SK-N-SH (cell line): ENCODE measurements at regions not wholly inside any gene's neighbourhood (a gene's known extent, or its start where the extent isn't known, plus 50 kb on each side); places are given as distances from the start of the nearest gene placed in this dataset.

ENCODE experiments used
- CTCF ChIA-PET: fragments of 300-600, 350-600 bp; formaldehyde crosslinking; extraction: SDS; loops from one replicate; lab custom pipeline; 2021; lab: Yijun Ruan, JAX
- POLR2A ChIA-PET: fragments of 350-600 bp; sonication (Branson Sonifier 250); formaldehyde crosslinking; extraction: SDS; loops from one replicate; lab custom pipeline; 2020; ENCODE audit warnings: antibody characterized with exemption, inconsistent platforms; lab: Yijun Ruan, JAX
- DNase-seq: peaks from one replicate; pipeline ENCODE4 v3.0.0; 2012
- H2AFZ ChIP-seq: fragments of 200-600 bp; sonication (generic); 2 replicates; pipeline ENCODE4 v1.8.1; 2016; ENCODE audit warnings: antibody characterized with exemption, mild to moderate bottlenecking, low read depth
- H3F3A ChIP-seq: fragments of 200-600 bp; sonication (generic); replicated peaks from 2 replicates; pipeline ENCODE3; 2016; ENCODE audit warnings: antibody characterized with exemption, mild to moderate bottlenecking; ENCODE audit not compliant: insufficient read depth
- H3K27ac ChIP-seq, 2 experiments: fragments of 200-500 bp in 1 of 2; fragments of 200-600 bp in 1 of 2; sonication (Bioruptor generic) in 1 of 2; sonication (generic), shearing (Covaris generic) in 1 of 2; 2 replicates each; pipeline versions ENCODE4 v1.5.1 to v1.6.1; 2014 to 2016; ENCODE audit warnings: low read depth in 2 of 2, inconsistent platforms in 1 of 2, low read length in 1 of 2, mild to moderate bottlenecking in 1 of 2, mixed read lengths in 1 of 2
- H3K27me3 ChIP-seq: fragments of 200-600 bp; sonication (generic), shearing (Covaris generic); 2 replicates; pipeline ENCODE4 v1.6.1; 2016; ENCODE audit warnings: mixed run types; ENCODE audit not compliant: insufficient read depth
- H3K36me3 ChIP-seq, 2 experiments: fragments of 200-500 bp in 1 of 2; fragments of 200-600 bp in 1 of 2; sonication (Bioruptor generic) in 1 of 2; sonication (generic) in 1 of 2; replicated peaks in 1 of 2; 2 replicates each; pipeline versions ENCODE3 to v1.5.1; 2014 to 2016; ENCODE audit warnings: low read length in 1 of 2, mild to moderate bottlenecking in 1 of 2; ENCODE audit not compliant: insufficient read depth in 2 of 2, control insufficient read depth in 1 of 2
- H3K4me1 ChIP-seq, 2 experiments: fragments of 200-500 bp in 1 of 2; fragments of 200-600 bp in 1 of 2; sonication (Bioruptor generic) in 1 of 2; sonication (generic), shearing (Covaris generic) in 1 of 2; 2 replicates each; pipeline versions ENCODE4 v1.5.1 to v1.6.1; 2014 to 2016; ENCODE audit warnings: low read depth in 1 of 2, low read length in 1 of 2, mixed run types in 1 of 2; ENCODE audit not compliant: insufficient read depth in 2 of 2, control insufficient read depth in 1 of 2
- H3K4me2 ChIP-seq: fragments of 200-600 bp; sonication (generic), shearing (Covaris generic); 2 replicates; pipeline ENCODE4 v1.6.1; 2017; ENCODE audit warnings: mixed run types
- H3K4me3 ChIP-seq, 2 experiments: fragments of 200-500 bp in 1 of 2; fragments of 200-600 bp in 1 of 2; sonication (Bioruptor generic) in 1 of 2; sonication (generic), shearing (Covaris generic) in 1 of 2; 2 replicates each; pipeline versions ENCODE4 v1.5.1 to v1.8.1; 2014 to 2016; ENCODE audit warnings: low read depth in 2 of 2, inconsistent platforms in 1 of 2, low read length in 1 of 2, mild to moderate bottlenecking in 1 of 2, mixed read lengths in 1 of 2, moderate library complexity in 1 of 2
- H3K79me2 ChIP-seq: fragments of 200-600 bp; sonication (generic); 2 replicates; pipeline ENCODE4 v1.8.1; 2017; ENCODE audit warnings: mild to moderate bottlenecking; ENCODE audit not compliant: insufficient read depth
- H3K9ac ChIP-seq: fragments of 200-600 bp; sonication (generic); 2 replicates; pipeline ENCODE4 v1.6.1; 2017; ENCODE audit warnings: mixed run types
- H3K9me2 ChIP-seq: fragments of 200-600 bp; sonication (generic); 2 replicates; pipeline ENCODE4 v1.6.1; 2017; ENCODE audit warnings: mixed run types
- H3K9me3 ChIP-seq: fragments of 200-600 bp; sonication (generic); 2 replicates; pipeline ENCODE4 v1.6.1; 2017; ENCODE audit warnings: mixed run types, mild to moderate bottlenecking, moderate library complexity
- H4K20me1 ChIP-seq: fragments of 200-600 bp; sonication (generic); 2 replicates; pipeline ENCODE4 v1.6.1; 2017; ENCODE audit warnings: mild to moderate bottlenecking, mixed run types; ENCODE audit not compliant: insufficient read depth
- CHD2 ChIP-seq: fragments of 150-350 bp; IDR thresholded peaks from 2 replicates; pipeline ENCODE4 v1.6.1; 2018; ENCODE audit warnings: low read length; ENCODE audit not compliant: partially characterized antibody
- CTCF ChIP-seq: fragments of 200-600 bp; sonication (generic); IDR thresholded peaks from 2 replicates; pipeline ENCODE4 v1.6.1; 2017; ENCODE audit warnings: antibody characterized with exemption, mild to moderate bottlenecking, moderate library complexity
- ELF1 ChIP-seq: IDR thresholded peaks from 2 replicates; pipeline ENCODE4 v1.4.0; 2012
- EP300 ChIP-seq, 2 experiments: IDR thresholded peaks; 2 replicates each; pipeline versions ENCODE4 v1.4.0 to v1.6.1; 2012; ENCODE audit warnings: borderline replicate concordance in 1 of 2, low read depth in 1 of 2, low read length in 1 of 2
- GATA2 ChIP-seq: sonication (generic); formaldehyde crosslinking; IDR thresholded peaks from 2 replicates; pipeline ENCODE4 v1.5.0; 2020; ENCODE audit warnings: mild to moderate bottlenecking, missing genetic modification reagents
- JUND ChIP-seq: IDR thresholded peaks from 2 replicates; pipeline ENCODE4 v1.4.0; 2012
- MXI1 ChIP-seq: IDR thresholded peaks from 2 replicates; pipeline ENCODE4 v1.6.1; 2012; ENCODE audit warnings: mild to moderate bottlenecking, low read depth, low read length, improper control_type of control experiment
- PBX3 ChIP-seq: IDR thresholded peaks from 2 replicates; pipeline ENCODE4; 2012
- RAD21 ChIP-seq: IDR thresholded peaks from 2 replicates; pipeline ENCODE4 v1.6.1; 2012; ENCODE audit warnings: mild to moderate bottlenecking, low read length
- RCOR1 ChIP-seq: fragments of 150-350 bp; IDR thresholded peaks from 2 replicates; pipeline ENCODE4 v1.6.1; 2017; ENCODE audit warnings: antibody characterized with exemption, low read length
- REST ChIP-seq: IDR thresholded peaks from 2 replicates; pipeline ENCODE4 v1.6.1; 2012; ENCODE audit warnings: mild to moderate bottlenecking, low read depth, low read length, moderate library complexity
- RFX5 ChIP-seq: IDR thresholded peaks from 2 replicates; pipeline ENCODE4 v1.6.1; 2012; ENCODE audit warnings: mild to moderate bottlenecking, improper control_type of control experiment, low read length
- RXRA ChIP-seq: IDR thresholded peaks from 2 replicates; pipeline ENCODE4 v1.4.0; 2012; ENCODE audit warnings: low read depth, mild to moderate bottlenecking, borderline replicate concordance
- SIN3A ChIP-seq: IDR thresholded peaks from 2 replicates; pipeline ENCODE4 v1.6.1; 2012; ENCODE audit warnings: low read depth, mild to moderate bottlenecking, low read length, moderate library complexity, borderline replicate concordance
- SMC3 ChIP-seq: IDR thresholded peaks from 2 replicates; pipeline ENCODE4 v1.6.1; 2012; ENCODE audit warnings: low read depth, low read length, improper control_type of control experiment
- TAF1 ChIP-seq: IDR thresholded peaks from 2 replicates; pipeline ENCODE4 v1.6.1; 2012; ENCODE audit warnings: low read depth, mild to moderate bottlenecking, low read length, moderate library complexity, borderline replicate concordance
- TCF12 ChIP-seq: IDR thresholded peaks from 2 replicates; pipeline ENCODE4 v1.4.0; 2012
- USF1 ChIP-seq: IDR thresholded peaks from 2 replicates; pipeline ENCODE4 v1.4.0; 2012; ENCODE audit warnings: low read depth, borderline replicate concordance
- YY1 ChIP-seq: IDR thresholded peaks from 2 replicates; pipeline ENCODE4 v1.4.0; 2012; ENCODE audit warnings: low read depth, mild to moderate bottlenecking
- WGBS: methylation state at CpG from one replicate; pipeline ENCODE4 v1.1.6; 2017; ENCODE audit warnings: low lambda C conversion rate; 5-methylcytosine and 5-hydroxymethylcytosine counted together

GRCh38 chr4:152074088-152074437 is 313.3 kb upstream of the GATB start:
- H3K36me3 ChIP-seq: no peaks in the 10 kb centered on the region
- POLR2A ChIA-PET: no interaction called here
- no peaks in the 10 kb centered on the region for H3K79me2 ChIP-seq
- no peak for DNase-seq
- no peak overlapping the region for H3K9ac ChIP-seq
- TF ChIP-seq REST: no peak
- TF ChIP-seq CTCF: no peak
- no peak for TF ChIP-seq SIN3A
- TF ChIP-seq RCOR1: no peak
- TF ChIP-seq RXRA: no peak
- TF ChIP-seq TAF1: no peak
- TF ChIP-seq SMC3: no peak
- TF ChIP-seq CHD2: no peak
- TF ChIP-seq TCF12: no peak
- no peak for TF ChIP-seq YY1
- no peak for TF ChIP-seq RAD21
- no peak overlapping the region for H3K27ac ChIP-seq
- H3F3A ChIP-seq: no peaks in the 10 kb centered on the region
- H3K4me2 ChIP-seq: no peak overlapping the region
- peaks cover 0 to 3% of the 10 kb centered on the region in 2 experiments; a peak in 1 of 4 replicates for H3K4me1 ChIP-seq
- no peaks in the 10 kb centered on the region for H3K9me2 ChIP-seq
- no peak overlapping the region for H2AFZ ChIP-seq
- no peaks in the 10 kb centered on the region for H3K9me3 ChIP-seq
- no peaks in the 10 kb centered on the region for H3K27me3 ChIP-seq
- H4K20me1 ChIP-seq: no peaks in the 10 kb centered on the region
- H3K4me3 ChIP-seq: no peak overlapping the region
- WGBS: 22% methylated on average over 1 of the region's 1 CpG
- CTCF ChIA-PET: interaction anchor here (0.7 to 1.1 kb wide), 2 partner anchors 19 to 599 kb away, joined by 4 read pairs; no protein-coding TSS in a partner anchor

- H3K4me2 ChIP-seq: no peak overlapping the region
- no peaks in the 10 kb centered on the region for H3K9me3 ChIP-seq
- no peaks in the 10 kb centered on the region for H3F3A ChIP-seq
- DNase-seq: no peak
- peaks cover 0 to 3% of the 10 kb centered on the region in 2 experiments; a peak in 1 of 4 replicates for H3K4me1 ChIP-seq
- POLR2A ChIA-PET: no interaction called here
- H3K27ac ChIP-seq: no peak overlapping the region
- no peaks in the 10 kb centered on the region for H3K27me3 ChIP-seq
- CTCF ChIA-PET: interaction anchor here (0.7 to 1.1 kb wide), 4 partner anchors 10 to 599 kb away, joined by 3 to 4 read pairs (median 4); no protein-coding TSS in a partner anchor
- H4K20me1 ChIP-seq: no peaks in the 10 kb centered on the region
- no peak overlapping the region for H2AFZ ChIP-seq
- H3K9me2 ChIP-seq: no peaks in the 10 kb centered on the region
- H3K36me3 ChIP-seq: no peaks in the 10 kb centered on the region
- H3K4me3 ChIP-seq: no peak overlapping the region
- no peak overlapping the region for H3K9ac ChIP-seq
- 46% methylated on average over 9 of the region's 9 CpGs for WGBS
- H3K79me2 ChIP-seq: no peaks in the 10 kb centered on the region
- TF ChIP-seq MXI1 (no peak), PBX3 (no peak), RFX5 (no peak), GATA2 (CRISPR knock-in tag) (no peak), EP300 (IDR thresholded peaks at IDR 0.05; ENCODE audit: borderline replicate concordance in 1 of 2, low read depth in 1 of 2, low read length in 1 of 2) (no peak), JUND (no peak), ELF1 (no peak), CTCF (no peak), RXRA (no peak), SMC3 (no peak), USF1 (no peak)
Observed at GRCh38 chr4:152073351-152074087, 312.7 kb upstream of the GATB start.
